ENCODE measurements at regions not wholly inside any gene's neighbourhood (a gene's known extent, or its start where the extent isn't known, plus 50 kb on each side); places are given as distances from the start of the nearest gene placed in this dataset.

DNA sequence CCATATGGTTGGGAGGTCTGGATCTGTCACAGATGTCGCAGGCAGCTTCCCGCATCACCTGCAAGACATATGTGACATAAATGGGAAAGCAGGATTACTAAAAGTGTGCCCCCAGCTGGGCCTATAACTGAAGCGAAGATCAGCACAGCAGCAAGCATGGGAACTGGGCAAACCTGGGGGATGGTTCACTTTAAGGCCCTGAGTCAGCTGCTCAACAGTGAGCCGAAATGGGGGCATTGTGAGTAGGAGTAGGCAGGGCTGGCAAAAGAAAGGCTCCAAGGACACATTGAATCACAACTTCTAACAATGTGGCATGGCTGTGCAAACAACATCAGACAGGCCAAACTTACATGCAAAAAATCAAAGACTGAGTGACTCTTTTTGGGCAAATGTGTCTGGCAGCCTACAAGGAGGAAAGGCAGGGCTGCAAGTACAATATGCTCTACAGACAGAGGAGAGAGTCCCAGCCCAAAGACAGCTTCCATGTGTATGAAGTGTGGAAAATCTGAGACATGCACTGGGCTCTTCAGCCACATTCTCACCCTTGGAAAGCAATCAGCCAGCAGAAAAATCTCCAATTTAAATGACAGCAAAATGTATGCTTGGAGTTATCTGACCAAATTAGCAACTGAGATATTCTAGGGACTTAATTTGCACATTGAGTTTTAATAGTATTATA is 531.0 kb upstream of the MMS22L start (continued):
- no peak for TF ChIP-seq YY1 (IDR thresholded peaks at IDR 0.05; ENCODE audit: extremely low read depth, insufficient replicate concordance, low read depth, low read length)
- no peak for TF ChIP-seq EGR1 (IDR thresholded peaks at IDR 0.05; ENCODE audit: low read depth)
- TF ChIP-seq SIN3A (IDR thresholded peaks at IDR 0.05; ENCODE audit: low read depth): no peak
- TF ChIP-seq, protein P1, sequence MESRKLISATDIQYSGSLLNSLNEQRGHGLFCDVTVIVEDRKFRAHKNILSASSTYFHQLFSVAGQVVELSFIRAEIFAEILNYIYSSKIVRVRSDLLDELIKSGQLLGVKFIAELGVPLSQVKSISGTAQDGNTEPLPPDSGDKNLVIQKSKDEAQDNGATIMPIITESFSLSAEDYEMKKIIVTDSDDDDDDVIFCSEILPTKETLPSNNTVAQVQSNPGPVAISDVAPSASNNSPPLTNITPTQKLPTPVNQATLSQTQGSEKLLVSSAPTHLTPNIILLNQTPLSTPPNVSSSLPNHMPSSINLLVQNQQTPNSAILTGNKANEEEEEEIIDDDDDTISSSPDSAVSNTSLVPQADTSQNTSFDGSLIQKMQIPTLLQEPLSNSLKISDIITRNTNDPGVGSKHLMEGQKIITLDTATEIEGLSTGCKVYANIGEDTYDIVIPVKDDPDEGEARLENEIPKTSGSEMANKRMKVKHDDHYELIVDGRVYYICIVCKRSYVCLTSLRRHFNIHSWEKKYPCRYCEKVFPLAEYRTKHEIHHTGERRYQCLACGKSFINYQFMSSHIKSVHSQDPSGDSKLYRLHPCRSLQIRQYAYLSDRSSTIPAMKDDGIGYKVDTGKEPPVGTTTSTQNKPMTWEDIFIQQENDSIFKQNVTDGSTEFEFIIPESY (IDR thresholded peaks at IDR 0.05; ENCODE audit: extremely low read depth, insufficient replicate concordance, low read length): no peak
- no peak for TF ChIP-seq FOSL1 (IDR thresholded peaks at IDR 0.05; ENCODE audit: low read depth)

DNA sequence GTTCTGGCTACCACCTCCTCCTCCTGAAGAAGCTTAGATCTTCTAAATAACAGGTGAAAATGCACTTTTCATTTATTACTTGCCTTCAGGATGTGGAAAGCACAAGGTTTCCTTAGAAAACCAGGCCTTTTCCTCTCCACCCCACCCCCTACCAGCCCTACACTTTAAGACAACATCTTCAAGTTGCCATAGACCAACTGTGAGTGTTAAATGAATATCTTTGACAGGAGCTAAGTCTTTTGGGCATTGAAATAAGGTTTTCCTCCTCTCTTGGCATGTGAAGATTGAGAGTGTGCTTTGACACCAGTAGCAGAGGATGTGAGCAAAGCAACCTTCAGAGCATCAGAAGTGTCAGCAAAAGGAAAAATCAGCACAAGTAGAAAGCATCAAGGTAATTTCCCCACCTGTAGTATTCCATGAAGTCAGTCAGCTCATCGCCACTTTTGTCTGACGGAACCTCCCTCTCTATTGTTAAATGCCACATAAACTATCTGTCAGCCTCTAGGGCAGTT is 532.3 kb upstream of the MMS22L start:
- no peak overlapping the region for H3K4me3 ChIP-seq (replicated peaks in 1 of 2; ENCODE audit: low read depth in 1 of 2, low read length in 2 of 2)
- no peak overlapping the region for H2AFZ ChIP-seq (ENCODE audit: low read depth, low read length, poor library complexity, severe bottlenecking)
- BruUV-seq (replicated peaks): no TSS peak
- TF ChIP-seq JUND (IDR thresholded peaks at IDR 0.05): no peak
- TF ChIP-seq, protein P2, sequence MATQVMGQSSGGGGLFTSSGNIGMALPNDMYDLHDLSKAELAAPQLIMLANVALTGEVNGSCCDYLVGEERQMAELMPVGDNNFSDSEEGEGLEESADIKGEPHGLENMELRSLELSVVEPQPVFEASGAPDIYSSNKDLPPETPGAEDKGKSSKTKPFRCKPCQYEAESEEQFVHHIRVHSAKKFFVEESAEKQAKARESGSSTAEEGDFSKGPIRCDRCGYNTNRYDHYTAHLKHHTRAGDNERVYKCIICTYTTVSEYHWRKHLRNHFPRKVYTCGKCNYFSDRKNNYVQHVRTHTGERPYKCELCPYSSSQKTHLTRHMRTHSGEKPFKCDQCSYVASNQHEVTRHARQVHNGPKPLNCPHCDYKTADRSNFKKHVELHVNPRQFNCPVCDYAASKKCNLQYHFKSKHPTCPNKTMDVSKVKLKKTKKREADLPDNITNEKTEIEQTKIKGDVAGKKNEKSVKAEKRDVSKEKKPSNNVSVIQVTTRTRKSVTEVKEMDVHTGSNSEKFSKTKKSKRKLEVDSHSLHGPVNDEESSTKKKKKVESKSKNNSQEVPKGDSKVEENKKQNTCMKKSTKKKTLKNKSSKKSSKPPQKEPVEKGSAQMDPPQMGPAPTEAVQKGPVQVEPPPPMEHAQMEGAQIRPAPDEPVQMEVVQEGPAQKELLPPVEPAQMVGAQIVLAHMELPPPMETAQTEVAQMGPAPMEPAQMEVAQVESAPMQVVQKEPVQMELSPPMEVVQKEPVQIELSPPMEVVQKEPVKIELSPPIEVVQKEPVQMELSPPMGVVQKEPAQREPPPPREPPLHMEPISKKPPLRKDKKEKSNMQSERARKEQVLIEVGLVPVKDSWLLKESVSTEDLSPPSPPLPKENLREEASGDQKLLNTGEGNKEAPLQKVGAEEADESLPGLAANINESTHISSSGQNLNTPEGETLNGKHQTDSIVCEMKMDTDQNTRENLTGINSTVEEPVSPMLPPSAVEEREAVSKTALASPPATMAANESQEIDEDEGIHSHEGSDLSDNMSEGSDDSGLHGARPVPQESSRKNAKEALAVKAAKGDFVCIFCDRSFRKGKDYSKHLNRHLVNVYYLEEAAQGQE (IDR thresholded peaks at IDR 0.05; ENCODE audit: low read depth): no peak
- no peak for TF ChIP-seq SP1 (IDR thresholded peaks at IDR 0.05; ENCODE audit: low read depth)
- TF ChIP-seq FOSL1 (IDR thresholded peaks at IDR 0.05; ENCODE audit: low read depth): no peak
- DNase-seq (ENCODE audit: low read depth, low spot score): no peak
- no peak overlapping the region for H3K27ac ChIP-seq (ENCODE audit: low read depth, low read length)
- H3K4me2 ChIP-seq (ENCODE audit: low read length): no peak overlapping the region
- H3K9ac ChIP-seq (ENCODE audit: low read length): no peak overlapping the region
- H3K9me2 ChIP-seq (ENCODE audit: insufficient read depth): no peaks in the 10 kb centered on the region
- RAD21 ChIA-PET (ENCODE audit: low non-redundant PET in 1 of 2, low total read pairs in 2 of 2, uncharacterized antibody in 2 of 2, unreplicated experiment in 2 of 2): no interaction called here
- no peak for ATAC-seq
- CTCF ChIA-PET: no interaction called here
- no peaks in the 10 kb centered on the region for H3K36me3 ChIP-seq (ENCODE audit: control insufficient read depth in 1 of 2, insufficient read depth in 2 of 2, low read length in 2 of 2)
- H3K27me3 ChIP-seq (ENCODE audit: insufficient read depth, low read length): peaks cover 65% of the 10 kb centered on the region
- no peaks in the 10 kb centered on the region for H4K20me1 ChIP-seq (ENCODE audit: insufficient read depth)
- no peaks in the 10 kb centered on the region for H3K9me3 ChIP-seq (ENCODE audit: control insufficient read depth in 1 of 2, insufficient read depth in 1 of 2, low read depth in 1 of 2, low read length in 2 of 2)
- no peaks in the 10 kb centered on the region for H3K4me1 ChIP-seq (ENCODE audit: control insufficient read depth in 1 of 2, insufficient read depth in 2 of 2, low read length in 2 of 2)
- POLR2A ChIA-PET: no interaction called here
- H3K79me2 ChIP-seq (ENCODE audit: insufficient read depth, low read length): no peaks in the 10 kb centered on the region
- intact Hi-C loops (cut with micrococcal nuclease): no loop called here

All from HCT116 (cell line).